GM18502 (cell line): ENCODE measurements at regions not wholly inside any gene's neighbourhood (a gene's known extent, or its start where the extent isn't known, plus 50 kb on each side); places are given as distances from the start of the nearest gene placed in this dataset.

Experiments used
- ATAC-seq: cut with Tn5 transposase; IDR thresholded peaks from one replicate; pipeline ENCODE4 v1.9.1; 2021; ENCODE audit warnings: mild to moderate bottlenecking; ENCODE audit not compliant: unreplicated experiment, poor library complexity

DNA sequence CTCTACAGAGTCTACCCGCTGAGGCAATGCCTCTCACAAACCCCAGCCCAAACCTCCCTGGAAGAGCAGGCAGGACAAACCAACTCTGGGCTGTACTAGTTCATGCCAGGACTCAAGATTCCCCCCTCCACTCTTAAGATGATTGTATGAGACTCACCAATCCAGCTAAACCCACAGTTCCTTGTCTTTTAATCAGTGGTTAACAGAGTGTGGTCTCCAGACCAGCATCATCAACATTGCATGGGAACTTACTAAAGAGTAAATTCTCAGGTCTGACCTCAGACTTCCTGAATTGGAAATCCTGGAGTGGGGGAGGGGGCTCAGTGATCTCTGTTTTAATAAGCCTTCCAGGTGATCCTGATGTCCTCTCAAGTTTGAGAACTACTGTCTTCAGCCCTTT lies 240.9 kb downstream of the GAS1 start:
- no peak for ATAC-seq

DNA sequence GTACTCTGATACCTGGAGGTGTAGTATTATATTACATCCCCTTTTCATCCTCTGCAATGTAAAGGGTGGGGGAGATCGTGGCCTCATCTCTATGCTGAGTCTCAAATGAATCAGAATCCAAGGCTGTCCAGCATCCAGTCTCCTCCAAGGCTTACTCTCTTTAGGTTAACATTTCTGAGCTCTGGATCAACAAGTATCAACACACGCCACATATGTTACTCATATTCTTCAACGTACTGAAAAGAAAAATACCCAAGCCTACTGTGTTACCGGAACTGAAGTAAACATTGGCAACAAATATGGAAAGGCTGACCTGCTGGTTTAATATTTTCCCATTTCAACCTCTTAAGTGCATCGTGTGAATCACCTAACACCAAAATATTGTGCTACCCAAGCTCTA lies 241.8 kb downstream of the GAS1 start:
- no peak for ATAC-seq

DNA sequence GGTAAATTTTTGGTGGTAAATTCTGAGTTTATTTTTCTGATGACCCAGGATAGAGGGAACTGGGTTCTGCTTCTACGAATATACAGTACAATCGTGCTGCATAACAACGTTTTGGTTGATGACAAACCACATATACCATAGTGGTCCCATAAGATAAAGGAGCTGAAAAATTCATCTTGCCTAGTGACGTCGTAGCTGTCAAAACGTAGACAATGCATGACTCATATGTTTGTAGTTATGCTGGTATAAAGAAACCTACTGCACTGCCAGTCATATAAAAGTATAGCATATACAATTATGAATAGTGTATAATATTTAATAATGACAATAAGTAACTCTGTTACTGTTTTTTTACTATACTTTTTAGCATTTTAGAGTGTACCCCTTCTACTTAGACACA lies 244.0 kb downstream of the GAS1 start:
- no peak for ATAC-seq

DNA sequence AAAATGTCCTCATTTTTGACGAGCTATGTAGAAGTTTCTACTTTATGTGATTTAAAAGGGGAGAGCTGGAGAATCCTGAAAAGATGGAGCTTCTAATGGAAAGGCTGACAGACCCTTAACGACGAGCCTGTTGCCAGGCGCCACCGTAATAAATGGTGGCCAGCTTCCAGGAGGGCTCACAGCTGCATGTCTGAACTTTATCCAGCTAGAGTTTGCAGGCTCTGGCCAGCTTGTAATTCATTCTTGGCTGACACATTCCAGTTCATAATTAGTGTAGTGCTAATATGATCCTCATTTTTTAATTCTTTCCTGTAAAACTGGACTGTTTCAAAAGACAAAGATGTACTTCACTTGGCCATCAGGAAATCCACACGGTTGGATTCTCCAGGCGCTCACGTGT lies 246.7 kb downstream of the GAS1 start:
- no peak for ATAC-seq

DNA sequence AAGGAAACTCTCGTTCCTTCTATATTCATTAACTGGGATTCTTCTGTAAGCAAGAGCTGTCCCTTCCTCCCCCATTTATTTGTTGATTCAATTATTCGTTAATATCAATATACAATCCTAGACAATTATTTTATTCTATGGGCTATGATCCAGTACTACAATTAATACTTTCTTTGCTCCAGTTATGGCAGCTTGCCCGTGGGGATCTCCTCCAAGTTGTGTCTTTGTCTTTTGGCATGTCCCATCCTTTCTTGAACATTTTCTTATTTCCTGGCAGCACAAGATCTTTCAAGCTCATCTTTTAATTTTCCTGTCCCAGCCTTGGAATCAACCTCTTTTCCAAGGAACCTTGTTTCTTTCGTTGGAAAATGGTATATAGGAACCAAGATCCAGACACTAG lies 249.3 kb downstream of the GAS1 start:
- no peak for ATAC-seq

DNA sequence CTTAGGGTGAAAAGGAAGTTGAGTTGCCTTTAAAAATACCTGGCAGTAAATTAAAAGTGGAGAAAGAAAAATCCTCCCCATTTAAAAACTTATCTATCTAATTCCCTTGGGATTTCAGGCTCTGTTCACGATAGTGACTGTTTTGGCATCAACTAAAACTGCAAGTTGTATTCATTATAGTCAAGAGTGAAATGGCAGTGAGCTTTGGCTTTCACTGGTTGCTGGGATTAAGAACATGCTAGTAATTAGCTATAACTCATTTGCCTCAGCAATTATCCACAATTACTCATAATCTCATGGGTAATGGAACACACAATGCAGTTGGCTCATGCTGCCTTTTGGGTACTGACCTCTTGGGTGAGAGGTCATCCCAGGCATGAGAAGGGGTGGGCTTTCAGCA lies 250.1 kb downstream of the GAS1 start:
- ATAC-seq = no peak

DNA sequence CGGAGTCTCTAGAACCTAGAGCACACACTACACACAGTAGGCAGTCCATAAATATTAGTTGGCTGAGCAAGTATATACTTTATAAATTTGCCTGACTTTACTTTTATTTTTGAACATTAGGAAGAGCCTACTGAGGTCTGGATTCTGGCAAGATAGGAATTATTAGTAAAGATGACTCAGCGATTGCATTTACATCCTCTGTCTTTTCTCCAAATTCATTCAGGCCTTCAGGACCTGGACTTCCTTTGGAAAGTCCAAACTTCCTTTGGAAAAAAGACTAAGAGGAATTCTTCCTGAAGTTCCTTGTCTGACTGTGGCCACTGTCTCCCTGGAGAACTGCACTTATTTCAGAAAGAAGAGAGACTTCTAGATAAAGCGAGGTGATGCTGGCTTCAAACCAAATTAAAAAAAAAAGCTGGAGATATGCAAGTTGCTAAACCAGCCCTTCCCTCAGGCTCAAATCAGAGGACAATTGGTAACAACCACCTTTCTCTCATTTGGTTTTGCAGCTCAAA lies 251.3 kb downstream of the GAS1 start:
- ATAC-seq = no peak

DNA sequence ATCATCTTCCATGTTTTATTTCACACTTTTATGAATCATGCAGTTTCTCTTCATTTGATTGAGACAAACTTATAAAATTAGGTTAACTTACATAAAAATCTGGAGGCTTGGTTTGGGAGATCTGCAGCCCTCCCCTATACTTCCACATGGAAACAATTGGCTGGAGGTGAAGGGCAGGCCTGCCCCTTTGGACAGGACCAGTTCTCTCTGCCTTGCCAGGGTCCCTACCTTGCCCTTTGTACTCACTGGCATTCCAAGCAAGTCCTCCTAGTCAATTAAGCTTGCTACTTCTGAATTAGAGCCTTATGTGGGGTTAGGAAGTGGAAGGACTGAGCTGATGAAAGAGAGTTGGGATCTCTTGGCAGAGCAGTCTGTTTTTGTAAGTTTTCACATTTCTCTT lies 257.3 kb downstream of the GAS1 start:
- ATAC-seq = no peak

DNA sequence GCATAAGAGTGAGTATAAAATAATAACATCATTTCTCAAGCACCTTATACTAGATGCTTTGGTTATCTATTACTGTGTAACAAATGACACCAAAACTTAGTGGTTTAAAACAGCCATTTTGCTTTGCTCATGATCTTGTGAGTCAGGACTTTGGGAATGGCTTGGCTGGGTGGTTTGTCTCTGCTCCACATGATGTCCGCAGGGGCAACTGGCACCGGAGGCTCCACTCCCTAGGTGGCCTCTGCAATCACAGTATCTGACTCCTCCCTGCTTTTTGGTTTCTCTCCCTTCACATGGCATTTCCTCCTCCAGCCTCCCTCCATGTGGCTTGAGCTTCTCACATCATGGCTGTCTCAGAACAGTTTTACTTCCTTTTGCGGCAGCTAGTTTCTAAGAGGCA lies 259.5 kb downstream of the GAS1 start:
- no peak for ATAC-seq

DNA sequence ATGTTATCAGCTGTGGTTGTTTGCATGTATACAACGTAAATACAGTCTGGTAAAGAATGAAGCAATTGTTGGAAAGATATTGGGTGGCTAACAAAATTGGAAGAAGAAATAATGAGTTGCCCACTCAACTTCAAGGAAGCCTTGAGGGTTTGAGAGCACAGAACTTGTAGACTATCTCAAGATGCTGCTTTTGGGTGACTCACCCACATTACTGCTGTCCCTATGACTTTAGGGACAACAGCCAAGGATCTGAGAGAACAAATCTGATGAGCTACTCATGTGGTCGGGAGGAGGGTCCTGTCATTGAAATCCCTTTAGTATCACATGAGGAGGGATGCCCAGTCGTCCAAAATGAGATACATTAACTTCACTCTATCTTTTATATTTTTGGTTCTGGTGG lies 261.8 kb downstream of the GAS1 start:
- no peak for ATAC-seq

DNA sequence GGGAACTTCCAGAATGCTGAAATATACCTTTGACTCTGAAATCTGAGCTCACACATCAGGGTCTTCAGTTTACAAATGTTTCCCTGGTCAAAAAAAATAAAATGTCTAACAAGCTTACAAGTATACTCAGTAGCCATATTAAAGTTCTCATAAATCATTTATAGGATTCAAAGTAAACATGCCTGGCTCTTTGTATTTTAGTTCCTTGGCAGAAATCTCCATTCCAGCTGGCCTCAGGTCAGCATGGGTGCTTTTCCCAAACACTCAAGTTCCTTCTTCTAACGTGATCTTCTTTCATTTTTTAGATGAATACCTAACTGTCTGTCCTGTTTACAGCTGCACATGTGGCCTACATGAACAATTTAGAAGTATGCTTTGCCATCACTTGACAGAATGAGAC lies 263.2 kb downstream of the GAS1 start:
- ATAC-seq = no peak

DNA sequence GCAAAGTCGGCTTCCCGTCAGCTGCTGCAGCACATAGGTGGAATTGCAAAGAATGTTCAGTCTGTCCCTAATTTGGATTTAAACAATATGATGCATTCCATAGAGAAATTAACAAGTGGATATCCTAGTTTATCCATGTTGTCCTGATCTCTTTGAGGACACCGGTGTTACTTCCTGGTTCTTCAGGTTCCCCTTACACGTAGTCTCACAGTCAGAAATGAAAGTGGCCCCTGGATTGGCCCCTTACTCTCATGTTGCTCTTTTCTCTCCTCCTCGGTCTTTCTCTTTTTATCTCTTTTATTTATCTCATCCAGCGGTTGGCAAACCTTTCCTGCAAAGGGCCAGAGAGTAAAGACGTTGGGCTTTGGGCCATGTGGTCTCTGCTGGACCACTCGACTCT lies 265.1 kb downstream of the GAS1 start:
- no peak for ATAC-seq

DNA sequence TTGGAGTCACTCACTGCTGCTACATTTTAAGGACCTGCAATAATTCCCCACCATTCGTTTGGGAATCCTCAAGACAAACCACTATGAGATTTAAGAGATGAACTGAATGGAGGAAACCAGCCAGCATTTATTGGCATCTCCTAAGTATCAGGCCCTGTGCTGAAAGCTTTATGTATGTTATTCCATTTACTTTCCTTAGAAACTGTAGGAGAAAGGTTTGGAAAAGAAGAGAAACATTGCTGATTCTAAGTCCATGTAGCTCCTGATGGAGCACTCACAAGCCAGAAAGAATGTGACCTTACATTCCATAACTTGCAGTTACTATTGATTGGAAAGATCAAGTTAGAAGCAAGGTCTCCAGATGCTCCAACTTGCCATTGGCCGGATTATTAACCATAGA lies 267.4 kb downstream of the GAS1 start:
- no peak for ATAC-seq

DNA sequence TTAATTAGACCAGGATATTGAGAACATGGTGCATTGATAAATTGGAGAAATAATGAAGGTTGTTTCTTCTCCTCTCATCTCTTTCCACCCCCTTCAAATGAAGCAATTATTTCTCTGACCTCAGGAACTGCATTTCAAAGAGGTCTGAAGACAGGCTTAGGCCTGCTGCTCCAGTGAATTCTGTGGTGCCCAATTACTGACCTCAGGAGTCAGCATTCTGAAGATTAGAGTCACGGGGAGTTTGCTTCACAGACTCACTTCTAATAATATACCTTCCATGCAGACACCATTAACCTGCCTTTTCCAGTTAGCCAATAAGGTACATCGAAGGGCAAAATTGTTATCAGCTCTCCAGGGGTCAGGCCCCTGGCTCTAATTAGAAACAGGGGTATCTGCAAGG lies 270.9 kb downstream of the GAS1 start:
- no peak for ATAC-seq

DNA sequence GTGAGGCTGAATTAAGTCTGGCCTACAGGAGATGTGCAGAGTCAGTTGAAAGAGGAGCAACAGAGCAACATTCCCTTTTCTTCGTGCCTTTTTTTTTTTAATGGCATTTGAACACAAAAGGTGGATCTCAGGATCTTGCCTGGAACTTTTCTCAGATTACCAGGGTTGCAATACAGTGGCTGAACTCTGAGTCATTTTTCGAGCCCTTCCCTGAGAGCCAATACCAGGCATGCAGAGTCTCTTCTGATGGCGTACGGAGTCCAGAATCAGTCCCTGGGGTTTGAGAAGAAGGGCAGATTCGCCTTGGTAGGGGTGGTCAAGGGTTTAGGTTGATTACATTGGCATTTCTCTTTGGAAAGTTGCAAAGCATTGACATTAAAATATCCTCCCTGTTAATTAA lies 271.5 kb downstream of the GAS1 start:
- no peak for ATAC-seq

DNA sequence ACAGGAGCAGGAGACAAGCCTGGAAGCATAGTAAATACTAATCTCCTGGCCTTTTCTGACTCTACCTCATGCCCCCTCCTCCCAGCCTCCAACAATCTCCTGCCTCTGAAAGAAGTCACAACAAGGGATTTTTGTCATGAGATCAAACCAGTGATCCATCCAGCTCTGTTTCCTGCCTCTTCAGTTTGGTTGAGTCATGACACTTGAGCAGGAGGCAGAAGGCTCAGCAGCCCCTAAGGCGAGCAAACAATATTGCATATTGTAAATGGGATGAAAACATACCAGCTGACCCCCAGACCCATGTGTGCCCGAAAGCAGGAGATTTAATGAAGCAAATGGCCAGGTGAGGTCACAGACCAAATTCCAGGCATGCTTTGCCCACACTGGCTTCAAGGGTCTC lies 272.8 kb downstream of the GAS1 start:
- ATAC-seq = no peak

DNA sequence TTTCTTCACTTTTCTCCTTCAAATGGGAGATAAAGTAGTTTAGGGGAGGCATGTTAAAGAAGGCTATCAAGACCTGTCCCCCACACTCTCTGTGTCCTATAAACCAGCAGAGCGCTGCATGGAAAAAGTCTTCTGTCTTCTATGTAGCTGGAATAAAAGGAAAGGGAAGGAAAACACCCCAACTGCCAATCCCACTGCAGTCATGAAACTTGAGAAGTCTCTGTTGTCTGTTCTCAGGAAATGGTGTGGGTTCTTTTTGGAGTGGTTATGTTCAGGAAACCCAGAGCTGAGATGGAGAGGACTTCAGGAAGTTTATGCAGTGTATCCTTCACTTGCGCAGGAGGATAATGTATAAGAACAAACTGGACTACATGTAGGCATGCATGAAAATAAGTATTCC lies 274.3 kb downstream of the GAS1 start:
- ATAC-seq = no peak

DNA sequence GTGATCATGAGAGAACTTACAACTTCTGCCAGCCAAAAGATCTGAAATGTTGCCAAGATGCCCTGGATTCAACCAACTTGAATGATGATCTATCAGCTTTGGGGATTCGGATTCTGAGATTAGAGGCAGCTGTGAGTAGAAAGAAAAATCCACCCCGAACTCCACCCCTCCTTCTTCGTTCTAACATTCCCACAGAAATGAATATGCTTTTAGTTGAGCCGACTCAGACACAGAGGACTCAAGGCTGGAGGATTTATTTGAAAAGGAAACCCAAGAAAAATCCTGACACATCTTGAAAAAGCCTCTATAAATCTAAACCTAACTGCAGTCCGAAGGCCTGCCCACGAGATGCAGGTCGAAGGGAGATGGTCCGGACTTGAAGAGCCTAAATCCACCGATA lies 275.0 kb downstream of the GAS1 start:
- no peak for ATAC-seq

DNA sequence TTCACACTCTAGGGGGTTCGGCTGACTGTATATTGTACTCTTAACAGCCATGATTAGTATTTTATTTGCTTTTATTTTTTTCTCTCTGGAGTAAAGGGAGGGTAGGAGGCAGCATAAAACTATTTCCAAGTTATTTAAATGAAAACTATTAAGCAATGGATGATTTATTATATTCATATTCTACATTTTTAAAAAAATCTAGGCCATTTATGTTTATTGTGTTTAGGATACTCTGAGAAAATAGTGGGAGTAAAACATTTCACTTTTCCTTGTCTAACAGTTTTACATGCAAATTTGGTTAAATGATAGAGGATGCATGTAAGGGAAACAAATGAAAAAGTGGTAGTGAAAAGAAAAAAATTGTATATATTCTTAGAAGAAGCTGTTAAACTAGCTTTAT lies 276.3 kb downstream of the GAS1 start:
- no peak for ATAC-seq

DNA sequence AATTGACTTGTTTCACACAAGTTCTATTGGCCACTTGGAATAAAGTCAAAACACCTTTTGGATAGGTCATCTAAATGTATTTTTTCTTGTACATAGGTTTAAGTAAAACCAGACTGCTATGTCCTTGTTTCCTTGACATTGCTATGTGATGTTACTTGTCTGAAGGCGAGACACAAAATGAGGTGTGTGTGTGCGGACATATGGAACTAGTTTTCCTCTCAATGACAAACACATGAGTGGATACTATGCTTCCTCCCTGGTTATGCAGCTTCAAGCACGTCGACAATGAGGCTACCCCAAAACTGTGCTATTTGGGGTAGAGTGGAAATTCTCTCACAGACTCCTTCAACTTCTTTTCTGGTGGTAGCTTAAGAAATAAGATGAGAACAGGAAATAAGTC lies 276.8 kb downstream of the GAS1 start:
- no peak for ATAC-seq

DNA sequence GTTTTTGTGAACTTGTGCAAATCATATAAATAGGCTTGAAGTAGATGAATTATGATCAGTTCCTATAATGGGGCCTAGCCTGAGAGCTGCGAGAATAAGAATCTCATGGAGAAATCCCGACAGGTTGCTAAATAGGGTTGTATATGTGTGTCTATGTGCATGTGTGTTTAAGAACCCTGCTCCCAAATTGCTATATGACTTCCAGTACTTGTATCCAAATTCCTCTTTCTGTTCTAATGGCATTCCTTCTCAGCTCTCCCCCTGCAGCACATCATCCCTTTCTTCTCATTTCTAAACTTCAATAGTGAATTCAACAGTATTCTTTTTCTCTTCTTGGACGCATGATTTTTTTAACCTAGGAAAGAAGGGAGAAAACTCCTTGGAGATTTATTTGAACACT lies 277.2 kb downstream of the GAS1 start:
- no peak for ATAC-seq

DNA sequence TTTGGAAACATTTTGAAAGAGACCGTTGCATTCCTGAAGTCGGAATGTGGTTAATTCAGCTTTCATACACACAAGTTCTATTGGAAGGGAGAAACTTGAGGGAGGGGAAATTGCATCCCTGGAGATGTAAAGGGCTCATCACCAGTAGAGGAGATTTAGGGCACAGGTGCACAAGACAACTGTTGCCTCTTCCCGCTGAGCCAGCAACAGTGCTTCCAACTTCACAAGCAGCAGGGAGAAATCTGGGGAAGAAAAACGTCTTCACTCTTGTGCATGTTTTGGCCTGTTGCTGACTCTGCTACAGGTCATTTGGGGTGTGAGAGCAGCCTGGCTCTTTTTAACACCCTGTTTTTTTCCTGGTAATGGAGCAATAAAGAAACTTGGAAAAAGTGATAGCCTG lies 277.9 kb downstream of the GAS1 start:
- no peak for ATAC-seq

DNA sequence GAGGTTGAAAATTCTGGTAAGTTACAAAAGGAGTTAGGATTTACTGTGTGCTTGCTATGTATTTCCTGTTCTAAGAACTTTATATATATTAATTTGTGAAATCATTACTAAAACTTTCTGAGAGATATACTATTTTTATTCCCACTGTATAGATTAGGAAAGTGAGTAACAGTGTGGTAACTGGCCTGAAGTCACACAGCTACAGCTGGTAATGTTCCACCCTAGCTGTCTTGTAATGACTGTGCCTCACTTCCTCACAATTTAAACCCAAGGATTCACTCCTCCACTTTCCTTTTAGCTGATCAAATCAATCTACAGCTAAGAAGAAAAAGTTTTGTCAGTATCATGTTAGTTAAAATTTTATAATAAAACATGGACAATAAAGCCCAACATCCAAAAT lies 278.8 kb downstream of the GAS1 start:
- no peak for ATAC-seq
